ENCODE measurements at regions not wholly inside any gene's neighbourhood (a gene's known extent, or its start where the extent isn't known, plus 50 kb on each side); places are given as distances from the start of the nearest gene placed in this dataset.

GRCh38 chr14:21833836-21834235, 160.2 kb upstream of the OR4E1 start:
- intact Hi-C loops (cut with micrococcal nuclease) = no loop called here
- no peaks in the 10 kb centered on the region for H3K79me2 ChIP-seq (ENCODE audit: insufficient read depth, low read length)
- H2AFZ ChIP-seq (ENCODE audit: insufficient read depth, low read depth, low read length, poor library complexity, severe bottlenecking) = no peak overlapping the region
- Mint-ChIP-seq H3K4me1 (no peaks in the 10 kb centered on the region), H3K27ac (no peak overlapping the region), H3K9me3 (peaks cover 4 to 22% (median 16%) of the 10 kb centered on the region in 7 donors), H3K36me3 (no peaks in the 10 kb centered on the region), H3K4me3 (no peak overlapping the region), H3K27me3 (ENCODE audit: low read depth in 3 of 3) (peaks cover 1 to 6% (median 3%) of the 10 kb centered on the region in 3 donors)
- H3K27ac ChIP-seq (ENCODE audit: low read depth in 1 of 2, low read length in 2 of 2) = no peak overlapping the region
- no peak overlapping the region for H3K4me2 ChIP-seq (replicated peaks; ENCODE audit: extremely low read depth, low read length, poor library complexity, severe bottlenecking)
- WGBS (ENCODE audit: insufficient coverage) = no CpG with 5 or more reads among the region's 4 CpGs
- peaks cover 16 to 24% of the 10 kb centered on the region in 2 donors for H3K9me3 ChIP-seq (replicated peaks in 1 of 2; ENCODE audit: control insufficient read depth in 1 of 2, insufficient read depth in 1 of 2, low read length in 2 of 2)
- H3K27me3 ChIP-seq (ENCODE audit: control insufficient read depth in 2 of 2, insufficient read depth in 2 of 2, low read length in 2 of 2) = peaks cover 3% of the 10 kb centered on the region in 2 donors
- H4K20me1 ChIP-seq (ENCODE audit: insufficient read depth, low read length) = no peaks in the 10 kb centered on the region
- TF ChIP-seq CTCF (IDR thresholded peaks at IDR 0.05) = no peak
- H3K9ac ChIP-seq (ENCODE audit: insufficient read depth, low read length, poor library complexity, severe bottlenecking) = no peak overlapping the region
- no peak overlapping the region for H3K4me3 ChIP-seq (replicated peaks in 1 of 3; ENCODE audit: low read depth in 2 of 3, low read length in 3 of 3)
- H3K36me3 ChIP-seq (replicated peaks in 1 of 2; ENCODE audit: control insufficient read depth in 1 of 2, insufficient read depth in 2 of 2, low read length in 2 of 2) = no peaks in the 10 kb centered on the region
- H3K4me1 ChIP-seq (ENCODE audit: control insufficient read depth in 1 of 2, insufficient read depth in 2 of 2, low read length in 2 of 2) = no peaks in the 10 kb centered on the region
- no peak for DNase-seq

GRCh38 chr14:21825845-21826244, 152.2 kb upstream of the OR4E1 start:
- no CpG with 5 or more reads among the region's 7 CpGs for WGBS (ENCODE audit: insufficient coverage)
- Histone ChIP-seq H3K4me3 (replicated peaks in 1 of 3; ENCODE audit: low read depth in 2 of 3, low read length in 3 of 3) (no peak overlapping the region), H3K36me3 (replicated peaks in 1 of 2; ENCODE audit: control insufficient read depth in 1 of 2, insufficient read depth in 2 of 2, low read length in 2 of 2) (no peaks in the 10 kb centered on the region), H3K79me2 (ENCODE audit: insufficient read depth, low read length) (no peaks in the 10 kb centered on the region), H3K9ac (ENCODE audit: insufficient read depth, low read length, poor library complexity, severe bottlenecking) (no peak overlapping the region), H2AFZ (ENCODE audit: insufficient read depth, low read depth, low read length, poor library complexity, severe bottlenecking) (no peak overlapping the region), H3K9me3 (replicated peaks in 1 of 2; ENCODE audit: control insufficient read depth in 1 of 2, insufficient read depth in 1 of 2, low read length in 2 of 2) (no peaks in the 10 kb centered on the region), H4K20me1 (ENCODE audit: insufficient read depth, low read length) (no peaks in the 10 kb centered on the region), H3K4me1 (ENCODE audit: control insufficient read depth in 1 of 2, insufficient read depth in 2 of 2, low read length in 2 of 2) (no peaks in the 10 kb centered on the region), H3K4me2 (replicated peaks; ENCODE audit: extremely low read depth, low read length, poor library complexity, severe bottlenecking) (no peak overlapping the region), H3K27me3 (ENCODE audit: control insufficient read depth in 2 of 2, insufficient read depth in 2 of 2, low read length in 2 of 2) (peaks cover 3 to 4% of the 10 kb centered on the region in 2 donors), H3K27ac (ENCODE audit: low read depth in 1 of 2, low read length in 2 of 2) (no peak overlapping the region)
- DNase-seq = no peak
- intact Hi-C loops (cut with micrococcal nuclease) = no loop called here
- H3K27me3 Mint-ChIP-seq (ENCODE audit: low read depth in 3 of 3) = peaks cover 2 to 8% (median 6%) of the 10 kb centered on the region in 3 donors
- peaks cover 0 to 3% (median 0%) of the 10 kb centered on the region in 7 donors for H3K9me3 Mint-ChIP-seq
- no peak overlapping the region for H3K27ac Mint-ChIP-seq
- no peak overlapping the region for H3K4me3 Mint-ChIP-seq
- no peaks in the 10 kb centered on the region for H3K36me3 Mint-ChIP-seq
- TF ChIP-seq CTCF (IDR thresholded peaks at IDR 0.05) = no peak
- H3K4me1 Mint-ChIP-seq = no peaks in the 10 kb centered on the region

Data from CD14-positive monocyte (primary cell).